GM18861 (cell line): ENCODE measurements at regions not wholly inside any gene's neighbourhood (a gene's known extent, or its start where the extent isn't known, plus 50 kb on each side); places are given as distances from the start of the nearest gene placed in this dataset.

ENCODE experiments used
- ATAC-seq: cut with Tn5 transposase; IDR thresholded peaks from one replicate; pipeline ENCODE4 v1.9.1; 2021; ENCODE audit not compliant: unreplicated experiment

DNA sequence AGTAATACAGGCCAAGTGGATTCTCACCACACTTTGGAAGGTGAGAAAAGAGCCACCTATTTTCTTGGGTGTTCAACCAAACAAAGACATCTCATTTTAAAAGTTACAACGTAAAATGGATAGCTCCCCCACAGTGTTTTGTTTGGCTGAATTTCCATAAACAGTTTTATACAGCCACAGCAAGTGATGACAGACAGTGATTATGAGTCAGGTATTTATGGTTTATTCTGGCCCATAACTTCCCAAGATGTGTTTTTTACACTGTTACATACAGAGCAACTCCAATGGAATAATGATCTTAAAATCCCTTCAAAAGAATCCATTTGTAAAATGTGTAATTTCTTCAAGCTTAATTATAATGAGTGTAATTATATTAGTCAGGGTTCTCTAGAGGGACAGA, 421.3 kb downstream of the TLE1 start:
- no peak for ATAC-seq

DNA sequence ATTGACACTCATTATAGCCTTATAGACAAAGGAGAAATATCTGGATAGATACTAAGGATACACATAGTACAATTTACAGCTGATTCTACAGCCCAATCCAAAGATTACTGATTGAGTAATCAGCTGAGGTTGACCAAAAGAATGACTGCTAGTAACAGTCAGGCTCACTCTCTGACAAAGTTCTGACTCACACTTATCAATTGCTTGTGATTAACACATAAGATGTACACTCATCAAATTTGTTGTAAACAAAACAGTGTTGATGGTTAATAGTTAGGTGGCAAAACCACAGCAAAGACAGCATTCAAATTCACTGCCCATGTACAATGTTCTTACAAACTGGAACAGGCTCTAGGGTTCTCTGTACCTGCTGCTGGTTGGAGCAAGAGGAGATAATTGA, 422.7 kb downstream of the TLE1 start:
- ATAC-seq = no peak

DNA sequence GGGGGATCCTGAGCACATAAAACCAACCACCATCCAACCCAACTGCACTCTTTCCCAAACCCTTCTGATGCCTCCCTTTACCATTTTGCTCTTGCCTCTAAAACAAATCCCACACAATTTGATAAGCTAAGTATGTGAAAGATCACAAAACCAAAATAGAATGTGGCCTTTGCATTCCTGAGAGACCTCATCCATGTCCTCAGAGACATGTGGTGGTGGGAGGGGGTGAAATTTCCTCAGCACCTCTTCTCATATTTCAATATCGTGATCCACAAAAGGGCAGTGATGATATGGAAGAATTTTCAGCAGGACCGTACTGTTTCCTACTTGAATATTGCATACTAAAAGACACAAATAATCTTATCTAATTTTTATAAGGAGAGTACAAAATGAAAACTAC, 423.3 kb downstream of the TLE1 start:
- no peak for ATAC-seq

DNA sequence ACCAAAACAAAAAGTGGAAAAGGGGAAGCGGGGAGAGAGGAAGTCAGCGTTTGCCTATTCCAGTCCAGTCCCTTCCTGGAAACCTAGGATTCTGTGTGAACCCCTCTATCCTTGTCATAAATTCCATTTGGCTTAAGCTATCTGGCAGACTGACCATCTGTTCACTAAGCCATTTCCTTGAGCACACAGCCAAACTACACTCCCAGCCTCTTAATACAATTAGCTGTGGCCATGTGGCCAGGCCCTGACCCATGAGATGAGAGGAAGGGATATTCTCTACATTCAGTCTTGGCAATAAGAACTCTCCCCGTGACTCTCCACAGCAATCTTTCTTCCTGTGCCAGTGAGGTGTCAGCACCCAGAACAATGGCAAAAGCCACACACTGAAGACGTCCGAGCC, 424.8 kb downstream of the TLE1 start:
- ATAC-seq = no peak

DNA sequence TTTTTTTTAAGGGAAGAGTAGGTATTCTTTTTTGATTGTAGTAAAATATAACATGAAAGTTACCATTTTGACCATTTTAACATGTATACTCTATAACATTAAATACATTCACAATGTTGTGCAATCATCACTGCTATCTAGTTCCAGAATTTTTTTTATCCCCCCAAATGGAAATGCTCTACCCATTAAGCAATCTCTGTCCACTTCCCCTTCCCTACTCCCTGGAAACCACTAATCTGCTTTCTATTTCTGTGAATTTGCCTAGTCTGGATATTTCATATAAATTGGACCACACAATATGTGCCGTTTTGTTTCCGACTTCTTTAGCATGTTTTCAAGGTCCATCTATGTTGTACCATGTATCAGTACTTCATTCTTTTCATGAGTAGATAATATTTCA, 429.5 kb downstream of the TLE1 start:
- no peak for ATAC-seq

DNA sequence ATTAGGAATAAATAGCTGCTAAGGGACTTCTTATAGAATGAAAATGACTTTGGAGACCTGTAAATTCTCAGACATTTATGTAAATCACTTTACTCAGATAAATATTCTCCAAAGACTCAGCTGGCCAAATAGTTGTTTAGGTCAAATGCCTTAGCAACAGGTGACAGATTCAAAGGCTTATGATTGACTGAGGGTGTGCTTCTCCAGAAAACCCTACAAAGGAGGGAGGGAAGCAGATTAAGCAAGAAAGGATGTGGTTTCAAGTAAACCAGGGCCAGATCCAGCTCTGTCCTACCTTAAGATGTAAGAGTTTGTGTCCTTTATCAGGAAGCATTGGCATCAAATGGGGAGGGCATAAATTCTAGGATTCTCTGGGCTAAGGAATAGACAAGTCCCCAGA, 433.0 kb downstream of the TLE1 start:
- ATAC-seq = no peak

DNA sequence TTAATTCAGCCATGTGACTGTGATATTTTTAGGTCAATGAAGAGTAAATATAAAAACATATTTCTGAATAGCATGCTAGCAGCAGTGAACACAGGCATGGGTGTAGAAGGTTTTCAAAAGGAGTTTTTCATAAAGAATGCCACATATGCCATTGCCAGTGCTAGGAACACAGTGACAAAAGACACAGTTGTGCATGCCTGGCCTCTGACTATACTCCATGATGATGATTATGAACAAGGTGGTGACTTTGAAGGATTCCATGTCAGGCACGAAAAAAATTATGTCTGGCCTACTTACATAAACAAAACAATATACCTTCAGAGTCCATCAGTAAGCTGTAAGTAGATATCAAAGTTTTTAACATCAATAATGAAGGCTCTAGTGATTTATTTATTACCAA, 438.7 kb downstream of the TLE1 start:
- no peak for ATAC-seq

DNA sequence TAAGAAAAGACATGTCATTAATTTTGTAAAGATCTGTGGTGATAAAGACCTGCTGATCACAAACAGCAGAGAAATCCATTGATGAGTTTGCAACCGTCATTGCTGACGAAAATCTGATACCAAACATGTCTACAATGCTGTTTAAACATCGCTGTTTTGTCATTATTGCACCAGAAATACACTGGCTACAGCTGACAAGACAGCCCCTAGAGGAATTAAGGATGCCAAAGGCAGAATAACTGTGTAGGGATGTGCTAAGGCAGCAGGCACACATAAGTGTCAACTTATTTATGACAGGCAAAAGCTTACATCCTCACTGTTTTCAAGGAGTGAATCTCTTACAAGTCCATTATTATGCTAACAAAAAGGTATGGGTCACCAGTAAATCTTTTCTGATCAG, 439.3 kb downstream of the TLE1 start:
- ATAC-seq = no peak

DNA sequence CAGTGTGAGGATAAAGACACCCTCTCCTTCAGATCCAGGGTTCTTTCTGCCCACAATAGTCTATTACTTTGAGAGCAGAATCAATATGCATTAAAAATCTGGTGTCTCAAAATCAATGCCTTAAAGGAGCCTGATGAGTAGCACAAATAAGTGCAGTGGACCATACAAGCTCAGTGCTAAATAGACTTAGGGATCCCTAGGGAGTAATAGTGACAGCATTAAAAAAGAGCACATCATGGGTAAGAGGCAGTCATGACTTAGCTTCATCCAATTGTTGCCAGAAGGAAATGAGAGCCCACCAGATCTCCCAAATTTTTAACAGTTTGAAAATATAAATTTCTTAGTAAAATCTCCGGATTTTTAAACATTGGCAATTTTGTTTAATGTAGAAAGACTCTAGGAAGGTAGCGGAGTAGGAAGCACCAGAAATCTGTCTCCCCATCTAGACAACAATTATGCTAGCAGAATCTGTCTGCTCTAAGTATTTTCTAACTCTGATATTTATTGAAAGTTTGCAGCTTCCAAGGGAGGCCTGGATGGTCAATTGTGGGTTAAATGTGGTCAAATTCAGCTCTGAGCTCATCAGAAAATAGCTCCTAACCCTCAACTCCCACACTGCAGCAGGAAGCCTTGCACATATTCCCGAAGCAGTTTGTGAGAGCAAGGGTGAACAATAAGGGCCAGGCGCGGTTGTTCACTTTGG, 443.9 kb downstream of the TLE1 start:
- no peak for ATAC-seq

DNA sequence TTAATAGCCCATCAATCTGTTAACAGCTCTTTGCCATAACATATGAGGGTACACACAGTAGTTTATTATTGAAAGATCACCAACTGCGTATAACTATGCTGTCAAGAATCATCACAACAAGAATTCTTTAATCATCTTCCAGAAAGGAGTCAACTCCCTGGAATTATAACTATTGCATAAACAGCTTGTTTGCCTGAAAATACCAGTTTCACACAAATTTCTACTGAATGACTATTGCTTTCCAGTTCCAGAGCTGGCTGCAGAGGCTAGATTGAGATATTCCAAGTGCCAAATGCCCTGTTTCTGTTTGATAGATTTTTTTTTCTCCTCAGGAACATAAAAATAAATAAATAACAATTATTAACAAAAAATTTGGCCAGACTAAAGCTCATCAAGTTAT, 444.7 kb downstream of the TLE1 start:
- ATAC-seq = no peak

DNA sequence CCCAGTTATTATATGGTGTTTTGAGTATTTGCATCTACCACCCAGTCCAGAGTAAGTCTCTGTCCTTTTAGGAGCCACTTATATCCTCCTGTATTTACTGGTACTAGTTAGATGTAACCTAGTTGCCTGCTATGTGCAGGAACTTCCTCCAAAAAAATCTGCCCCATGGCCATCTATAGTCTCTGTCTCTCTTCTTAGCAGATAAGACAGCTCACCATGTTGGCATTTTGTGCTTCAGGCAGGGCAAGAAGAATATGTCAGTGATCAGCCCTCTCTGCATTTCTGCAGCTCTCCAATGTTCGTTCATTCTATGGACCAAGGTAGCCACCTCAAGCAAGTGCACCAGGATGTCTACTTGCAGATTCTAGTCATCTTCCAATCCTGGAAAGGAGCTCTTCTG, 446.5 kb downstream of the TLE1 start:
- no peak for ATAC-seq

DNA sequence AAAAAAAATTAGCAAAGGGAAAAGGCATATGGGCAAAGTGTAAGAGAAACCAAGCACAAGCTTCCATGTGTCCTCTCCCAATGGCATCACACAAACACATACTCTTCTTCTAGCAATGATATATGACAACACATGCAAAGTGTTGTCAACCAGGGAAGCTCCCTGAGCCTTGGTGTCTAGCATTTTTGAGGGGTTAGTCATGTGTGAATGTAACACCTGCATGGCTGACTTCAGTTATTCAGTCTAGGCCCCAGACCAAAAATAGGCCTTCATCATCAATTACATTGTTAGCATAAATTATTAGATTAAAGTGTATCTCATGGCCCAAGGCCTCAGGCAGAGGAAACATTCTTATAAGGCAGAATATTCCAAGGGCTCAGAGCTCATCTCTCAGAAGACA, 450.0 kb downstream of the TLE1 start:
- no peak for ATAC-seq

DNA sequence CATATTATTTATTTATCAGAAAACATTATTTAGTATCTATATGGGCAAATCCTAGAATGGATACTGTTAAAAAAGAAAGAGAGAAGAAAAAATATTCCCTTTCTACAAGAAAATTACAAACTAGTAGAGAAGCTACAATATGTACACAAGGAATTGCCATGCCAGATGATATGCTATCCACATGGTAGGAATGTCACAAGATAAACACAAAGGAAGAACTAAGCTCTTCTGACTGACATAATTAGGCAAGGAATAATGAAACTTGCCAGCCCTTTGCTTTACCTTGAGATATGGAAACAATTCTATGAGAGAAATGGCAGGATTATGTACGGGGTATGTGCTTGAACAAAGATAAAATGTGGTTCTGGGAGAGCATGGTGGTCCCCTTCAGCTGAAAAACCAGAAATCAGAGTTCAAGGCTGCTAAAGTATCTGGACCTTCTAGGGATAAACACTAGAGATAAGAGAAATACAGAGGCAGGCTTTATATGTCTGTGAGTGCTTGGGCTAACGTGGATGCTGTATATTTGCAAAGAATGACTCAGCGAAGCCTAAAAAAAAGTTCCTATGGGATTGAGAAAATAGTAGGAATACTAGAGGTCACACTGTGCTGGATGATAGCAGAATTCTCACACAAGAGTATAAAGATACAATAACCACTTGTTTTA, 451.6 kb downstream of the TLE1 start:
- ATAC-seq = no peak

DNA sequence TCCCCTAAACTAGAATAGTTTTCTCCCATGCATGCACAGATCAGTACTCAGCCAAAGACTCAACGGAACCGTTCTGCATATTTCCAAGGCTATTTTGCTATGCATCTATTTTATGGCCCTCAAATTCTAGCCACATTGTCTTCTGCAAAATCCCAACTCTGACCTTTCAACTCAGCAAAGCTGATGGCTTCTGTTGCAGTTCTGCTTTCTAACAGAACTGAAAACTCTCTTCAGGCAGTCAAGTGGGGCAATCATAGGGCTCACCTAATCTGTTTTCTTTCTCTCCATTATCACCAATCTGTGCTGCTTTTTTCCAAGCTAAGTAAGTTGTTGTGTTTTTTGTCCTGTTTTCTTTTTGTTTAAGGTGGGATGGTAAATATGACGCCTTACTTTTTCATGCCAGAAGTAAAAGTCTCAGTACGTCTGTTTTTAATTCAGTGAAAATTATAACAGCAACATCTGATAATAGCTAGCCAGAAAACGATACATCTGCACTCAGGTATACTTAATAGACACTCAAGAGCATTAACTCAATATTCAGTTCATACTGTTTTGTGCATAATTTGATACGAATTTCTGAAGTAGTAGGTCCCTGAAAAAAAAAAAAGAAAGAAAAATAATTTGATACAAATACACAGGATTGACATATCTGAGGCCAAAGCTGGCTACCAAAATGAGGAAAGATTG, 454.3 kb downstream of the TLE1 start:
- no peak for ATAC-seq

DNA sequence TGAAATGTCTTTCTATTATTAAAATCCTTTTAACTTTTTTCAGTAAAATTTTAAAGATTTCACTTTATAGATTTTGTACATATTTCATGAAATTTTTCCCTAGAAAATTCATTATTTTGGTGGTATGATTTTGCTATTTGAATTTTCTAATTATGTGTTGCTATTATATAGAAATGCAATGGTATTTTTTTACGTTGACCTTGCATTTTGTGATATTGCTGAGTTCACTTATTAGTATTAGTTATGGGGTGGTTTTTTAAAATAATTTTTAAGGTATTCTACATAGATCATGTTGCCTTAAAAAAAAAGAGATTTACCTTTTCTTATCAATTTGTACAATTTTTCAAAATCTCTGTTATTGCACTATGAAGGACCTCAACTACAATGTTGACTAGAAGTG, 458.3 kb downstream of the TLE1 start:
- ATAC-seq = no peak

DNA sequence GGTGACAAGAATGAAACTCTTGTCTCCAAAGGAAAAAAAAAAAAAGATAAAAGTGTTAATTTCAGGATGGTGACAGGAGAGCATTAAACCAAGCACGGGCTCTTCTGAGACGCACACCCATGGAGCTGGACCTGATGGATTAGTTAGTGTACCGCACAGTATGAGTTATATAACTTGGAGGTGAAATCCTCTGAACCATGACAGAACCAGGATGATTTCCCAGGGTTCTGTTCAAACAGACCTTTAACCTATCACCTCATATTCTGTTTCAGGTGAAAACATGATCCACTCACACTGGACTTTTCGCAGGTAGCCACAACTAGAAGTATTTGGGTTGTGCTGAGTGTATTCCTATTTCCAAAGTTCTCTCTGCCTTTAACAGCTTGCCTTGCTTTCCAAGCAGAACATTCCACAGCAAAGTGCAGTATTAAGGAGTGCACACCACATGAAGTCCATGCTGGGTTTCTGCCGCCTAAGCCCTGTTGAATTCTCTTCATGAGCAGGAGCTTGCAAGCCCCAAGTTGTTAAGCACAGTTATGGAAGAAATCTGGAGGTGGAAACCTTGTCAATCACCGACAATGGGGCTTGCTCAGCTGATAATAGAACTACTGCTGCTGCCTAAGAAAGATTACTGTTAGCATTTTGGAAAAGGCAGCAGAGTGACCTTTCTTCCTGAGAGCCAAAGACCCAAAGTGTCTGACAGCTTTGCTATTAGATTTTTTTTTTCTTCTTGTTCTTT, 461.7 kb downstream of the TLE1 start:
- no peak for ATAC-seq

DNA sequence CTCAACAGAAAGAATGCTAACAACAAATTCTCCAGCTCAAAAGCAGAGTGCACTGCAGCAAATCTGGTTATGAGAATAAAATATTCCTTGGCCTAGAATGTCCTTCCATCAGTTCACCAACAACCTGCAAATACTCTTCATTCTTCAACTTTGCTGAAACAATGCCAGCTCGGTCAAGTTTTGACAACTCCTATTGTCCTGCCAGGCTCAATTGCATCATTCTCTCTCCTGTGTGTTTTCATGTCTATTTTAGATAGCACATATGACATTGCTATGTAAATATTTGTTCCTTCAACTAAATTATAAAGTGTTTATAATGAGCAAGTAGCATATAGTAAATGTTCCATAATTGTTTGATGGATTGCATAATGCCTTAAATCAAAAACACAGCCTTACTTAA, 463.8 kb downstream of the TLE1 start:
- no peak for ATAC-seq

DNA sequence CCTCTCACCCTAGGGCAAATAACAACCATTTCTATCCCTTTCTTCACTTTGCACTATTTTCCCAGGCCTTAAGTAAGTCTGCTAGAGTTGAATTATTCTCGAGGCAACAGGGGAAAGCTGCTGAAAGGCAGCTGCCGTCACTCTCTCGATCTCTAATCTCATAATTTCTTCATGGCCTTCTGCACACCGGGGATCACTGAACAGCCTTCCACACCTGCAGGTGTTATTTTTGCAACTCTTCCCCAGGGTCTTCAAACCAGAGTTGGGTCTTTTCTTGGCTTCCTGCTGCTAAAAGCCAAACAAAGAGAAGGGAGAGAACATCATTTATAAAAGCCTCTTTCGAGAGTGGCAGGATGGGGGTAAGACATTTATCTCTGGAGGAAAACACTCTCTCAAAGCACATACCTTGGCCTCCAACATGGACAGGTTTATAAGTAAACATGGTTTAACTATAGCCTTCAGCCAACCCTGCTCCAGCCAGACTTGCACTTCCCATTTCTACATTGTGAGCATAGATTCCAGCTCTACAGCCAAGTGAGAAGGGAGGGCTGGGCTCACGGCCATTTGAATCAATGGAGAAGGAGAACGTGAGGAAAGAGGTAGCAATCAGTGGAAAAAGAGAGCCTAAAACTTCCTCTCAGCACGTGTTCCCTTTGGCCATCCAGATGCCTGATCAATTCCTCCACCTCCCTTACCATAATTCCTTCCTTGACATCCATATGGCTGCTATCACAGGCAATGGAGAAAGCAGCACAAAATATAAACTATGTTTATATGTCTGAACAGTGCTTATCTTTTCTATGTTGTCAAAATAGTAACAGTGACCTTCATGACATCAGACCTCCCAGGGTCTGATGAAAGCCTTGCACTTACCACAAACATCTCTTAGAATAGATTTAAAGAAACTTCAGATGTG, 464.9 kb downstream of the TLE1 start:
- ATAC-seq = no peak

DNA sequence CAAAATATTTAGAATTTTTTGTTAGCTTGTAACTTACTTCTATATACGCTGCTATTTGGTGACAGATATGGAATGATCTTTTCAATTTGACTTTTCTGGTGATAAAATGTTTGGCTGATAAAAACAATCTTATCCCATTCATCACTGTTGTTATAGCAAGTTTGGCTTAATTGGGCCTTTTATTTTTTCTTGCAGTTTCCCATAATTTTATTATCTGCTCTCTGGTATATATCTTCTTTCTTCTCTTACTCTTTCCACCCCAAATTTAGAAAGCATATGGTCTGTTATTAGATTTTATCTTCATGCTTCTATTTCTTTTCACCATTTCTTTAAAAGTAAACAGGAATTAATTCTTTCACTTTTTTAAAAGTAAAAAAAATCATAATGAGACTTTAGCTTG, 474.4 kb downstream of the TLE1 start:
- ATAC-seq = no peak

DNA sequence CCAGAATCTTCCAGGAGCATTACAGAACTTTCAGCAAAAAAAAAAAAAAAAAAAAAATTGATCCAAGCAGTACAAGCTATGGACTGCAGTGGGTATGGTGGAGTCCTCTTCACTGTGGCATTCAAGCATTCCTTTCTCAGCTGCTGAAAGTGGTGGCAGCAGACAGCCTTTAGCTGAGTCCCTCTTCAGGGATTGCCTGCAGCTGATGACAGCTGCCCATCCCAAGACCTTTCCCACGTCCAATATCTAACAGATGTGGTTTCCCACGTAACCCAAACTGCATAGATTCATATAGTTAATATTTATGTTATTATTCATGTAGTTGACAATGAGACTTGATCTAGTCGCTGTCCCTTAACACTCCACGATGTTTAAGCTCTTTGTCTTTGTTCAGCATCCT, 475.9 kb downstream of the TLE1 start:
- no peak for ATAC-seq

DNA sequence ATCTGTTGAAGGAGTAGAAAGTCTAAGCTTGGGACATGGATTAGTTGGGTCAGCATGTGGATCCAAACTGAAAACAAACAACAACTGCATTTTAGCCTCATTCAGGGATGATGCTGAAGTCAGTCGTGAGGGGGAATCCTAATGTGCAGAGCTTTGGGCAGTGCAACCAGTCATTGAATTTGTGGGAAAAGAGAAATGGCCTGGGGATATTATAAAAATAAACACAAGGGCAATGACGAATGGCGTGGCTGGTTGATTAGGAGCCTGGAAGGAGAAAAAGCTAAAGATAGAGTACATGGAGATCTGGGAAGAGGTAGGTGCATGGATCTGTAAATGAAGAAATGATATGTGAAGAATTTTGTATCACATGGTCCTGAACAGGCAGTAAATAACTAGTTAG, 477.6 kb downstream of the TLE1 start:
- no peak for ATAC-seq
